GM18951 (cell line): ENCODE measurements at regions not wholly inside any gene's neighbourhood (a gene's known extent, or its start where the extent isn't known, plus 50 kb on each side); places are given as distances from the start of the nearest gene placed in this dataset.

Source experiments
- POLR2A ChIP-seq: IDR thresholded peaks from 4 replicates; pipeline ENCODE4 v1.6.1; 2011; ENCODE audit warnings: mild to moderate bottlenecking; ENCODE audit not compliant: insufficient read length, insufficient read depth; ENCODE audit errors: extremely low read depth
- in situ Hi-C: fragments of 300-500 bp; cut with MboI; formaldehyde crosslinking; loops from one replicate; pipeline ENCODE4 v1.12.0; 2022; ENCODE audit warnings: low sequenced_read_pairs, mixed read lengths, inconsistent platforms; ENCODE audit not compliant: unreplicated experiment

GRCh38 chr22:49492308-49492707 lies 335.4 kb downstream of the BRD1 start:
- no peak for TF ChIP-seq POLR2A
- in situ Hi-C loops, result no loop called here

GRCh38 chr22:49491726-49492125 lies 335.9 kb downstream of the BRD1 start:
- no peak for TF ChIP-seq POLR2A
- in situ Hi-C loops, result no loop called here

GRCh38 chr22:49491221-49491635 lies 336.4 kb downstream of the BRD1 start:
- no peak for TF ChIP-seq POLR2A
- in situ Hi-C loops, result no loop called here

- in situ Hi-C loops, result no loop called here
- TF ChIP-seq POLR2A, result no peak
Measured at GRCh38 chr22:49490692-49491091, 337.0 kb downstream of the BRD1 start.

GRCh38 chr22:49489821-49490220 lies 337.9 kb downstream of the BRD1 start:
- TF ChIP-seq POLR2A, result no peak
- in situ Hi-C loops, result no loop called here

GRCh38 chr22:49488943-49489342 lies 338.7 kb downstream of the BRD1 start:
- TF ChIP-seq POLR2A, result no peak
- in situ Hi-C loops, result no loop called here

GRCh38 chr22:49487950-49488349 lies 339.7 kb downstream of the BRD1 start:
- in situ Hi-C loops, result no loop called here
- TF ChIP-seq POLR2A, result no peak

GRCh38 chr22:49486225-49486624 lies 341.4 kb downstream of the BRD1 start:
- in situ Hi-C loops, result no loop called here
- TF ChIP-seq POLR2A, result no peak

GRCh38 chr22:49483946-49484345 lies 343.7 kb downstream of the BRD1 start:
- no peak for TF ChIP-seq POLR2A
- in situ Hi-C loops, result no loop called here

- in situ Hi-C loops, result no loop called here
- no peak for TF ChIP-seq POLR2A
Measured at GRCh38 chr22:49483281-49483870, 344.3 kb downstream of the BRD1 start.

GRCh38 chr22:49482811-49483210 lies 344.9 kb downstream of the BRD1 start:
- in situ Hi-C loops, result no loop called here
- no peak for TF ChIP-seq POLR2A

GRCh38 chr22:49481659-49482399 lies 345.8 kb downstream of the BRD1 start:
- in situ Hi-C loops, result no loop called here
- no peak for TF ChIP-seq POLR2A

GRCh38 chr22:49480896-49481658 lies 346.6 kb downstream of the BRD1 start:
- in situ Hi-C loops, result no loop called here
- no peak for TF ChIP-seq POLR2A

- in situ Hi-C loops, result no loop called here
- no peak for TF ChIP-seq POLR2A
Measured at GRCh38 chr22:49480331-49480730, 347.3 kb downstream of the BRD1 start.

GRCh38 chr22:49479566-49479965 lies 348.1 kb downstream of the BRD1 start:
- no peak for TF ChIP-seq POLR2A
- in situ Hi-C loops, result no loop called here
